ENCODE measurements at regions not wholly inside any gene's neighbourhood (a gene's known extent, or its start where the extent isn't known, plus 50 kb on each side); places are given as distances from the start of the nearest gene placed in this dataset.

- no peak for TF ChIP-seq CTCF (IDR thresholded peaks at IDR 0.05; ENCODE audit: extremely low read depth, insufficient read depth, missing control alignments)
- DNase-seq (ENCODE audit: low spot score), result no peak
- in situ Hi-C loops (cut with MboI; ENCODE audit: low pct_unique_long_range_greater_than_20kb, low sequenced_read_pairs, unreplicated experiment), result no loop called here
These were observed 270.1 kb downstream of the BRINP2 start for GRCh38 chr1:177440821-177441220.

DNA sequence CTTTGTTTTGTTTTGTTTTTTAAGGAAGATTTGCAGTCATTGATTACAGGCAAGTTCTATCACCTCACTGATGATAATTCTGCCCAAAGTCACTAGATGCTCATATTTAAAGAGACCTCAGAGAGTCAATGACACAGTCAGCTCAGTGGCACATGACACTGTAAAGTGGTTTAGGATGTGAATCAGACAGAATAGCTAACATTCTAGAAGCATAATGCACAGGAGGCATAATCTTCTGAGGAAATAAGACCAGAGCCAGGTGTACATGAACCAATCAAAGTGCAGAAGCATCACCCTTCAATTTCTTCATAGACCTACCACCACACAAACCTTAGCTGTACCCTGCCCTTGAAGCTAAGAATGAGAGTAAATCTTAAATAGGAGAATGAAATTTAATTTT is 268.5 kb downstream of the BRINP2 start:
- in situ Hi-C loops (cut with MboI; ENCODE audit: low pct_unique_long_range_greater_than_20kb, low sequenced_read_pairs, unreplicated experiment), result no loop called here
- no peak for TF ChIP-seq CTCF (IDR thresholded peaks at IDR 0.05; ENCODE audit: extremely low read depth, insufficient read depth, missing control alignments)

GRCh38 chr1:177435364-177435763 is 264.6 kb downstream of the BRINP2 start:
- no peak for DNase-seq (ENCODE audit: low spot score)
- TF ChIP-seq CTCF (IDR thresholded peaks at IDR 0.05; ENCODE audit: extremely low read depth, insufficient read depth, missing control alignments), result no peak
- in situ Hi-C loops (cut with MboI; ENCODE audit: low pct_unique_long_range_greater_than_20kb, low sequenced_read_pairs, unreplicated experiment), result no loop called here

More for the DNA sequence above, 268.5 kb downstream of the BRINP2 start:
- DNase-seq (ENCODE audit: low spot score), result no peak

GRCh38 chr1:177432897-177433296 is 262.1 kb downstream of the BRINP2 start:
- TF ChIP-seq CTCF (IDR thresholded peaks at IDR 0.05; ENCODE audit: extremely low read depth, insufficient read depth, missing control alignments), result no peak
- in situ Hi-C loops (cut with MboI; ENCODE audit: low pct_unique_long_range_greater_than_20kb, low sequenced_read_pairs, unreplicated experiment), result no loop called here
- DNase-seq (ENCODE audit: low spot score), result no peak

DNA sequence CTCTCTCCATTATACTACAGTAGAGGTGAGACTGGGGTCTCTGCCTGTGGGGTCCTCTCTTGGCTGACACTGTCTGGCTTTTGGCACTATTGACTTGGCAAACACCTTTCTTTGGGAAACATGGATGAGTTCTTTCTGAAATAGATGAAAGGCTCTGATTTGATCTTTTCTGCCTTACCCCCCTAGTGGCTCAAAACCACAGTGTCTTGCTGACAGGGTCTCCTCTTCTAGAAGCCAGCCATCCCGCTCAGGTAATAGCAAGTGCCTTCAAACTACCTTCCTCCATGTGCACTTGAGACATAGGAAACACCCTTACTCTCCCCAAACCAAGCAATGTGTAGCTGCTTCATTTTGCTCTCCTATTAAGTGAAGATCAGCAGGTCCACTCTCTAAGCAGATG is 260.4 kb downstream of the BRINP2 start:
- no peak for TF ChIP-seq CTCF (IDR thresholded peaks at IDR 0.05; ENCODE audit: extremely low read depth, insufficient read depth, missing control alignments)
- in situ Hi-C loops (cut with MboI; ENCODE audit: low pct_unique_long_range_greater_than_20kb, low sequenced_read_pairs, unreplicated experiment), result no loop called here

GRCh38 chr1:177429234-177429633 is 258.5 kb downstream of the BRINP2 start:
- no peak for TF ChIP-seq CTCF (IDR thresholded peaks at IDR 0.05; ENCODE audit: extremely low read depth, insufficient read depth, missing control alignments)
- no peak for DNase-seq (ENCODE audit: low spot score)
- in situ Hi-C loops (cut with MboI; ENCODE audit: low pct_unique_long_range_greater_than_20kb, low sequenced_read_pairs, unreplicated experiment), result no loop called here

More for the DNA sequence above, 260.4 kb downstream of the BRINP2 start:
- no peak for DNase-seq (ENCODE audit: low spot score)

DNA sequence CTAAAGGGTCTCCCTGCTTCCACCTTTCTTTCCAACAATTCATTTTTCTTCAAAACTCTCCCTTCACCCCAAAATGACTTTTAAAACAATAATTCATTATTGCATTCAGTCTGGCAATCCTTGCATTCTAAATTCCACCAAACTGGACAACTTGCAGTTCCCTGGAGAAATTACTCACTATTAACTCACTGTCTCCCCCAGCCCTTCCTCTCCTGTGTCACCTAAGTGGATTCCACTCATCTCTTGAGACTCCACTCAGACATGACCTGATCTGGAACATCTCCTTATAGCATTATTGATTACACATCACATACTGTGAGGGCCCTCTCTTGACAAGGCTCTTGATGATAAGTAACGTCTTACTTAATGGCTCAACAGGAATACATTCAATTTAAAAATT is 257.1 kb downstream of the BRINP2 start:
- no peak for TF ChIP-seq CTCF (IDR thresholded peaks at IDR 0.05; ENCODE audit: extremely low read depth, insufficient read depth, missing control alignments)
- in situ Hi-C loops (cut with MboI; ENCODE audit: low pct_unique_long_range_greater_than_20kb, low sequenced_read_pairs, unreplicated experiment), result no loop called here

More for the DNA sequence above, 257.1 kb downstream of the BRINP2 start:
- DNase-seq (ENCODE audit: low spot score), result no peak

Data from GM13977 (cell line).